ENCODE measurements at regions not wholly inside any gene's neighbourhood (a gene's known extent, or its start where the extent isn't known, plus 50 kb on each side); places are given as distances from the start of the nearest gene placed in this dataset.

DNA sequence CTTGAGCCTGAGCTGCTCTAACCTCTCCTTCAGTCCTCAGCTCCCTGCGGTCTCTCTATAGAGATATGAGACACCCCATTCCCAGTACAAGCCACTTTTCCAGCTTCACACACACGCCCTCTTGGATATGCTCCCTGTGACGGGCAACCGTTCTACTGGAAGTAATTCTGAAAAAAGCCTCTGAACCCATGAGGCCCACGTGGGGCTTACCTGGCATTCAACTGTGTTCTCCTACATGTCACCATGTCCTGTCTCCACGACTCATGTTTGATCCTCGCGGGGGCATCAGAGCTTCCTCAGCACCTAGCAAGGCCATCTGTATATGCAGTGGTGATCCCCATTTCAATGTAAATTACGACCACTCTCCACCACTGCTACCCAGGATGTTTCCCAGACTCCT lies 69.2 kb upstream of the DUSP22 start:
- Histone ChIP-seq H3K36me3 (ENCODE audit: insufficient read depth, low read length, poor library complexity, severe bottlenecking) (no peaks in the 10 kb centered on the region), H3K27me3 (replicated peaks; ENCODE audit: insufficient read depth, low read depth, low read length, poor library complexity) (no peaks in the 10 kb centered on the region), H3K4me3 (ENCODE audit: low read depth, low read length, poor library complexity, severe bottlenecking) (no peak overlapping the region), H3K27ac (ENCODE audit: low read depth, low read length, poor library complexity, severe bottlenecking) (no peak overlapping the region), H3K9me3 (ENCODE audit: low read depth, low read length, poor library complexity, severe bottlenecking) (no peaks in the 10 kb centered on the region), H3K4me1 (ENCODE audit: insufficient read depth, low read length, poor library complexity, severe bottlenecking) (no peaks in the 10 kb centered on the region)
- CTCF ChIA-PET: no interaction called here
- intact Hi-C loops (cut with micrococcal nuclease; ENCODE audit: unreplicated experiment): no loop called here
- no peak for DNase-seq (ENCODE audit: low spot score)
- POLR2A ChIA-PET (ENCODE audit: low non-redundant PET): no interaction called here
- no peak for TF ChIP-seq EZH2 (IDR thresholded peaks at IDR 0.05; ENCODE audit: borderline replicate concordance, low read depth, low read length, poor library complexity, severe bottlenecking)
- TF ChIP-seq, protein P1, sequence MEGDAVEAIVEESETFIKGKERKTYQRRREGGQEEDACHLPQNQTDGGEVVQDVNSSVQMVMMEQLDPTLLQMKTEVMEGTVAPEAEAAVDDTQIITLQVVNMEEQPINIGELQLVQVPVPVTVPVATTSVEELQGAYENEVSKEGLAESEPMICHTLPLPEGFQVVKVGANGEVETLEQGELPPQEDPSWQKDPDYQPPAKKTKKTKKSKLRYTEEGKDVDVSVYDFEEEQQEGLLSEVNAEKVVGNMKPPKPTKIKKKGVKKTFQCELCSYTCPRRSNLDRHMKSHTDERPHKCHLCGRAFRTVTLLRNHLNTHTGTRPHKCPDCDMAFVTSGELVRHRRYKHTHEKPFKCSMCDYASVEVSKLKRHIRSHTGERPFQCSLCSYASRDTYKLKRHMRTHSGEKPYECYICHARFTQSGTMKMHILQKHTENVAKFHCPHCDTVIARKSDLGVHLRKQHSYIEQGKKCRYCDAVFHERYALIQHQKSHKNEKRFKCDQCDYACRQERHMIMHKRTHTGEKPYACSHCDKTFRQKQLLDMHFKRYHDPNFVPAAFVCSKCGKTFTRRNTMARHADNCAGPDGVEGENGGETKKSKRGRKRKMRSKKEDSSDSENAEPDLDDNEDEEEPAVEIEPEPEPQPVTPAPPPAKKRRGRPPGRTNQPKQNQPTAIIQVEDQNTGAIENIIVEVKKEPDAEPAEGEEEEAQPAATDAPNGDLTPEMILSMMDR (conservative IDR thresholded peaks at IDR 0.05; ENCODE audit: low read depth, low read length): no peak
- no TSS peak for BruUV-seq (replicated peaks)

DNA sequence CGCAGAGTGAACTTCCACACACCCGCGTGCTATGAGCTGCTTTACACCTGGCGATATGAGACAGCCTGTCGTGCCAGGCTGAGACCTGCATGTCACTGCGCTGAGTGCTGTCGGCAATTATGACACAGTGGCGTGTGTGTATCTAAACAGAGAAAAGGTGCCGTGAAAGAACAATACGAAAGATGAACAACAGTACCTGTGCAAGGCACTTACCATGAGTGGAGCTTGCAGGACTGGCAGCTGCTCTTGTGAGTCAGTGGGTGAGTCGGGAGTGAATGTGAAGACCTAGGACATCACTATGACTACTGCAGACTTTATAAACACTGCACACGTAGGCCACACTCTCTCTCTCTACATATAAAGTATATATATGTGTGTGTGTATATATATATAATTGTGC lies 68.5 kb upstream of the DUSP22 start:
- DNase-seq (ENCODE audit: low spot score): no peak
- TF ChIP-seq, protein P1 (conservative IDR thresholded peaks at IDR 0.05; ENCODE audit: low read depth, low read length): no peak
- TF ChIP-seq EZH2 (IDR thresholded peaks at IDR 0.05; ENCODE audit: borderline replicate concordance, low read depth, low read length, poor library complexity, severe bottlenecking): no peak
- intact Hi-C loops (cut with micrococcal nuclease; ENCODE audit: unreplicated experiment): no loop called here
- Histone ChIP-seq H3K27ac (ENCODE audit: low read depth, low read length, poor library complexity, severe bottlenecking) (no peak overlapping the region), H3K36me3 (ENCODE audit: insufficient read depth, low read length, poor library complexity, severe bottlenecking) (no peaks in the 10 kb centered on the region), H3K4me3 (ENCODE audit: low read depth, low read length, poor library complexity, severe bottlenecking) (no peak overlapping the region), H3K9me3 (ENCODE audit: low read depth, low read length, poor library complexity, severe bottlenecking) (no peaks in the 10 kb centered on the region), H3K4me1 (ENCODE audit: insufficient read depth, low read length, poor library complexity, severe bottlenecking) (no peaks in the 10 kb centered on the region), H3K27me3 (replicated peaks; ENCODE audit: insufficient read depth, low read depth, low read length, poor library complexity) (no peaks in the 10 kb centered on the region)
- no TSS peak for BruUV-seq (replicated peaks)
- ChIA-PET CTCF (no interaction called here), POLR2A (ENCODE audit: low non-redundant PET) (no interaction called here)

DNA sequence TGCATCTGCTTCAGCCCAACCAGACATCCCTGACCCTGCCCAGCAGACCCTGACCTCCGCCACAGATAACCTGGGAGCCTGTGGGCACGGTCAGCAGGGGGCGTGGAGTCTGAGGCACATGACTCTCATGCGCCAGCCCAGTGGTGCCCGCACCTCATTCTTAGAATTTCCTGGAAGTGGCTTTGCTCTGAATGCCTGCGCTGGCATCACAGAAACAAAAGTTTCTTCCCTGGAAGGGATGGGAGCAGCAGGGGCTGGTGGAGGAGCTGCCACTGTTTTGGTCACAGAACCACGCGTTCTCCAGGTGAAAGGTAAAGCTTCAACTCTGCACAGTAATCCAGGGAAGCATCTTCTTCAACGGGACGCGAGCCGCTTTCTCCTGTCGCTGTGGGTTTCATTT lies 67.9 kb upstream of the DUSP22 start:
- Histone ChIP-seq H3K4me3 (ENCODE audit: low read depth, low read length, poor library complexity, severe bottlenecking) (no peak overlapping the region), H3K36me3 (ENCODE audit: insufficient read depth, low read length, poor library complexity, severe bottlenecking) (no peaks in the 10 kb centered on the region), H3K27me3 (replicated peaks; ENCODE audit: insufficient read depth, low read depth, low read length, poor library complexity) (no peaks in the 10 kb centered on the region), H3K27ac (ENCODE audit: low read depth, low read length, poor library complexity, severe bottlenecking) (no peak overlapping the region), H3K4me1 (ENCODE audit: insufficient read depth, low read length, poor library complexity, severe bottlenecking) (no peaks in the 10 kb centered on the region), H3K9me3 (ENCODE audit: low read depth, low read length, poor library complexity, severe bottlenecking) (no peaks in the 10 kb centered on the region)
- ChIA-PET CTCF (no interaction called here), POLR2A (ENCODE audit: low non-redundant PET) (no interaction called here)
- intact Hi-C loops (cut with micrococcal nuclease; ENCODE audit: unreplicated experiment): no loop called here
- no peak for DNase-seq (ENCODE audit: low spot score)
- no TSS peak for BruUV-seq (replicated peaks)
- TF ChIP-seq EZH2 (IDR thresholded peaks at IDR 0.05; ENCODE audit: borderline replicate concordance, low read depth, low read length, poor library complexity, severe bottlenecking): no peak
- TF ChIP-seq, protein P1 (conservative IDR thresholded peaks at IDR 0.05; ENCODE audit: low read depth, low read length): no peak

Data from A673 (cell line).